Body of pancreas (tissue), 4 donors: ENCODE measurements at regions not wholly inside any gene's neighbourhood (a gene's known extent, or its start where the extent isn't known, plus 50 kb on each side); places are given as distances from the start of the nearest gene placed in this dataset.

Experiments used
- CTCF ChIP-seq, 7 experiments: fragments of 450-650 bp in 4 of 7; fragments of 200-600 bp in 3 of 7; sonication (generic) in 3 of 7; IDR thresholded peaks; one replicate each; pipeline ENCODE4 v1.5.1; 2016 to 2019; ENCODE audit warnings: antibody characterized with exemption in 7 of 7
- POLR2A ChIP-seq, 3 donors: fragments of 450-650 bp; IDR thresholded peaks; one replicate each; pipeline ENCODE4 v1.6.1; 2016; ENCODE audit warnings: antibody characterized with exemption in 3 of 3, mild to moderate bottlenecking in 2 of 3

DNA sequence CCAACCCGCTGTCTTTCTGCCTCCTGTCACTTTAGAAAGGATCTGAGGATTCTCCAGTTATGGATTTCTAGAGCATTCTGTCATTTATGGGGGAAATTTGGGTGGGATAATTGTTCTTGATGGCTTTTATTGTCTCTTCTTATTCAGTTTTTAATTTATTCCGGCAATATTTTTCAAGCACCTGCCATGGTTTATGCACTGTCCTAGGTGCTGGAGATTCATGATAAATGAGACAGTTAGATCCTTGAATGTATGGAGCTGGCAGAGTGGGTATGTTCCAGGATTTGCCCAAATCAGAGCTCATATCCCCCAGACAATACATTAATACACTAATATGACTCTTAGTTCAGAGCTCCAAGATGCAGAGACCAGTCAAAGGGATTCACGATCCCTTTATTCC, 146.8 kb upstream of the PRKCQ start:
- TF ChIP-seq CTCF (IDR thresholded peaks at IDR 0.05) (no peak), POLR2A (IDR thresholded peaks at IDR 0.05) (no peak)
